Brain pericyte (primary cell): ENCODE measurements at regions not wholly inside any gene's neighbourhood (a gene's known extent, or its start where the extent isn't known, plus 50 kb on each side); places are given as distances from the start of the nearest gene placed in this dataset.
"Not testable (repeated sequence)": the region's sequence is repeated elsewhere in the genome, so short reads cannot be mapped to it uniquely, and the experiment has no call there.

Source experiments
- DNase-seq: peaks from one replicate; pipeline ENCODE4 v3.0.0-alpha.2; 2012; ENCODE audit warnings: low read depth, low spot score

DNA sequence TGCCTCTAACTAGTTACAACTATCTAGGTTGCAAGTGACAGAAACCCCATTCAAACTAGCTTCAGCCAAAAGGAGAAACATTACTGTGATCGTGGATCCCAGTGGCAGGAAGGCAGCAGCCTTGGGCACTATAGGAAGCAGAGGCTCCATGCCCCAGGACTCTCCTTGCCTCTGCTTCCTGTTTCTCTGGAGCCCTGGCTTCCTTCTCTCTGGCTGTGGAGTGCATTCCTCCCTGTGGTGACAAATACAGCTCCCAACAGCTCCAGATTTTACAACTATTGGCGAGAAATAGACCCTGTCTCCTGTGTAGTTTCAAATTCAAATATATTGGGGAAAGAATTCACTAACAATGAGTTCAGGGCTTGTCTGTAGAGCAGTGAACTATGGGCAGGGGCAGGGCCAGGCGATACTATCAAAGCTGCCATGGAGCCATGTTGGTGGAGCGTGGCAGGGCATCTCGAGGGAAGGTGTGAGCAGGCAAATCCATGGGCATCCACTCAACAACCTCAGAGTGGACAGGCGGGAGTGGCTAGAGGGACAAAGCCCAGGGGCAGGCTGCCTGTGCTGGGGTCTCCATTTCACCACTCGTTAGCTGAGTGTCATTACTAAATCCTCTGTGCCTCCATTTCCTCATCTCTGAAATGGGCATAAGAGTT is 189.5 kb downstream of the ERCC6L2 start:
- DNase-seq, result no peak

DNA sequence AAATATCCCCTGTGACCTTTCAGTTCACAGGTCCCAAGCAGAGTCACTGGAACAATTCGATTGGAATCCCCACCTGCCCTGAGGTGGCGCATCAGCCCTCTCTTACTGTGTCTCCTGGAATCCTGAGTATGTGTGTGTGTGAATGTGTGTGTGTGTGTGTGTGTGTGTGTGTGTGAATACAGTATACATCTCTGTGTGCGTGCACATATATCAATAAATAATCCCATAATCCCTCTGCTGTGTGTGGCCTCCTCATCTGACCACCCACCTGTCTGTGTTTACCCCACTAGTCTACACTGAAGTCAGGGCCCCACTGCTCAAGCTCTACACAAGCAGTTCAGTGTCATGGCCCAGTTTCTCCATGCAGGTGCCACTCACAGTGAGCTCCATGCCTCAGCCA is 187.4 kb downstream of the ERCC6L2 start:
- no peak for DNase-seq

DNA sequence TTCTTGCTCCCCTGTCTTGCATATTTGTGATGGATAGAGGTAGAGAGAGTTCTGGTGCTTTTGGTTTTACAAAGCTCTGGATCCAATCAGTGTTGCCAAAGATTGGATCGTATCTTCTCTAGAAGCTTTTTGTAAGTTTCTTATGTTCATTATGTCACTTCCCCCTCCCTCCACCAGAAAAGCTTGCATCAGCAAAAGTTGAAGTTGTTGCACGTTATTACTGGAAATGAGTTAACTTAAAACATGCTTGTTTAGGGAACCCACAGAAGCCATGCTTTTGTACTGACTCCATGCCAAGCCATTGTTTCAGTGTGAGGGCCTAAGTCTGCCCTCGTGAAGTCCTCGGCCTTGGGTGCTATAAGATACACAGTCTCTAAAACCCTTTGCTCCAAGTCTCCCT is 186.5 kb downstream of the ERCC6L2 start:
- no peak for DNase-seq

DNA sequence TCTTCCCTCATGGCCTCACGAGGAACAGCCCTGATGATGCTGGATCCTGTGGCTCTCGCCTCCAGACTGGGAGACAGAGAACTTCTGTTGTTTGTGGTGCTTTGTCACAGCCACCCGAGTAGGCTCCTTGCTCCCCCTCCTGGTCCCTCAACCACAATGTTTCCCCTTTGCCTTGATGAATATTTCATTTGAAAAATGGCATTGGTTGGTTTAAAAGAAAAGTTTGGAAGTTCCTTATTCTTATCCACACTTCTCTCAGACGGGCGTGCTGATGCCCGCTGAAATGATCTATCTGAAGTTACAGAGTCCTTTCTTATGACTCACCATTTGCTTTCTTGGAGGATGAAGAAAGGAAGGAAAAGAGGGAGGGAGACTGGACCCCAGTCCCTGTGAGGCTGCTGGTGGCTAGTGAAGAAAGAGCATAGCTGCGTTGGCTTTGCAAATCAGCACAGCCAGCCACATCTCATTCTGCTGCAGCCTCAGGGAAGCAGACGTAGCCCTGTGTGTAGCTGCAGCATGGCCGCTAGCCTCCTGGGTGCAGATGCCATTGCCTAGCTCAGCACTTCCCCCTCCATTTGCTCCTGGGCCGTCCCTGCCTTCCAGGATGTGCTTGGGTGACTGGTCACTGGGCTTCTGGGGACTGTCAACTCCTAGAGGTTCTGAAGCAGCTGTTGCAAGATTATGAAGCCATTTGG is 185.9 kb downstream of the ERCC6L2 start:
- DNase-seq, result no peak

DNA sequence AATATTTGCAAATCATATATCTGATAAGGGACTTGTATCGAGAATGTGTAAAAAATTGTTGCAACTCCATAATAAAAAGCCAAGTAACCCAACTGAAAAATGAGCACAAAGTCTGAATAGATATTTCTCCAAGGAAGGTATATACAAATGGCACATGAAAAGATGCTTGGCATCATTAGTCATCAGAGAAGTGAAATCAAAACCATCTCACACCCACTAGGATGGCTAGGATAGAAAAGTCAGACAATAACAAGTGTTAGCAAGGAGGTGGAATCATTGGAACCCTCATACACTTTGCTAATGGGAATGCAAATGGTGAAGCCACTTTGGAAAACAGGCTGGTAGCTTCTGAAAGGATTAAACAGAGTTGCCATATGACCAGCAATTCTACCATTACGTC is 182.7 kb downstream of the ERCC6L2 start:
- DNase-seq, result no peak

DNA sequence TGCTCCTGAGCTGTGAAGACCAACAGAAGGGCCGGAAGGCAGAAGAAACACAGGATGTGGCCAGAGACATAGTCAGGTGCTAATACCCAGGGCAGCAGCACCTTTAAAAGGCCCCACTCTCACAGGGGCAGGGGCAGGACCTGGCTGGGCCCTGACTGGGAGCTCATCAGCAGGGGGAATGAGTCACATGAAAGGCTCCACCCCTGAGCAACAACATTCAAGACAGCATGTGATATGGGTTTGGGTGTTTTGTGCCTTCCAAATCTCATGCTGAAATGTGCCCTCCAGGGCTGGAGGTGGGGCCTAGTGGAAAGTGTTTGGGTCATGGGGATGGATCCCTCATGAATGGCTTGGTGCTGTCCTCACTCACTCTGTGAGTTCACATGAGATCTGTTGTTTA is 181.7 kb downstream of the ERCC6L2 start:
- DNase-seq, result no peak

DNA sequence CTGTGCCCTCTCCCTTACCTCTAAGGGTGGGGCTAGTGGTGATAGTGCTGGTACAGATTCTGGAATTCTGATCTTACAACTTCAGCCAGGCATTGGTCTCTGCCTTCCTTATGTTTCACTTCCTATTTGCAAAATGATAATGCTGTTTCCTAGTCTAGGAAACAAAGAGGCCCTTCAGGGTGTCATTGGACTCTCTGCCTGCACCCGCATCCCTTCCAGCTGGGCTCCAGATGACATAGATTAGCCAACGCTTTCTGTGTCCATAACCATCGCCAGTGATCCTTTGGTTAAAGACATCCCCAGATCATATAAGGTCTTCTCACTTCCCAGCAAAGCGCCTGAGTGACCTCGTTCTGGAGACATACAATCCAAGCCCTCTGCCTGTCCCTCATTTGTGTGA is 180.7 kb downstream of the ERCC6L2 start:
- DNase-seq, result no peak

DNA sequence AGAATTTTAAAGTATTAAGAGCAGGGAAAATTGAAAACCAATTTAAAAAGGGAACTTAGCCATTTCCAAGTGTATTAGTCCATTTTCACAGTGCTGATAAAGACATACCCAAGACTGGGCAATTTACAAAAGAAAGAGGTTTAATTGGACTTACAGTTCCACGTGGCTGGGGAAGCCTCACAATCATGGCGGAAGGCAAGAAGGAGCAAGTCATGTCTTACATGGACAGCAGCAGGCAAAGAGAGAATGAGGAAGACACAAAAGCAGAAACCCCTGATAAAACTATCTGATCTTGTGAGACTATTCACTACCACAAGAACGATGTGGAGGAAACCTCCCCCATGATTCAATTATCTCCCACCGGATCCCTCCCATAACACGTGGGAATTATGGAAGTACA is 178.8 kb downstream of the ERCC6L2 start:
- not testable (repeated sequence) for DNase-seq

DNA sequence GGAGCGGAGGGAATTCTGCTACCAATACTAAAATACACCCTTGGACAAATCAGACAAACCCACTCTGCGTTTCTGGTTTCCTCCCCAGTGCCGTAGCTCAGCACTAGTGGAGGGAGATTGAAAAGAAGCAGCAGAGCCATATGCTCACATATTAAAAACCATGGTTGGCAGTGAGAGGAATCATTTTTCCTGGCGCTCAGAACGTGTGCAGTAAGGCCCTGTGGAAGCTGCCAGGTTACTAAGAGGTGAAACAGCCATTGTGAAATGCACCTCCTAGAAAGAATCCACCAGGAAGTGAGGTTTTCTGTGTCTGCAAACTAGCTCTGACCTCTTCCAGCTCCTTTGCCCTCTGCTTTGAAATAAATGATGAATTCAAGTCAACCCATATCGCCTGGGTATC is 177.2 kb downstream of the ERCC6L2 start:
- no peak for DNase-seq

DNA sequence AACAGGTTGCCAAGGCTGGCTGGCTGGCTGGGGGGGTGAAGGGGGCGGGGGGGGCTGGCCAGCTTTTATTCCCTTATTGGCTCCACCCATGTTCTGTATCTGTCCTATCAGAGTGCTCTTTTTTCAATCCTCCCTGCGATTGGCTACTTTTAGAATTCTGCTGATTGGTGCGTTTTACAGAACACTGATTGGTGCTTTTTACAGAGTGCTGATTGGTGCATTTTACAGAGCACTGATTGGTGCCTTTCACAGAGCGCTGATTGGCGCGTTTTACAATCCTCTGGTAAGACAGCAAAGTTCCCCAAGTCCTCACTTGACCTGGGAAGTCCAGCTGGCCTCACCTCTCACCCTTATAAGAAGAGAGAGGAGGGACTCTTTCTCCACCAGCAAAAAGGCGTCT is 175.9 kb downstream of the ERCC6L2 start:
- DNase-seq, result no peak

DNA sequence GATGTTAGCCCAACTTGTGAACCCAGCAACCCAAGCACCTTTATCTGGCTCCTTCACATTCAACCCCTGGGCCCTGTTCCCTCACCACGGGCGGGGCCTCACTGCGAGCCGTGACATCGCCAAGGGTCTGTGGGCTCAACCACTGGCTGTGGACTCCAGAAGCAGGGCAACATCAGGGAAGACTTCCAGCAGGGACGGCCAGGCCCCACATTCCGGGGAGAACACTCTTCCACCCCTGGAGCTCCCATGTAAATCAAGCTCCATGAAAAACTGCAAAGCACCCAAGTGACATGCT is 175.3 kb downstream of the ERCC6L2 start:
- no peak for DNase-seq

DNA sequence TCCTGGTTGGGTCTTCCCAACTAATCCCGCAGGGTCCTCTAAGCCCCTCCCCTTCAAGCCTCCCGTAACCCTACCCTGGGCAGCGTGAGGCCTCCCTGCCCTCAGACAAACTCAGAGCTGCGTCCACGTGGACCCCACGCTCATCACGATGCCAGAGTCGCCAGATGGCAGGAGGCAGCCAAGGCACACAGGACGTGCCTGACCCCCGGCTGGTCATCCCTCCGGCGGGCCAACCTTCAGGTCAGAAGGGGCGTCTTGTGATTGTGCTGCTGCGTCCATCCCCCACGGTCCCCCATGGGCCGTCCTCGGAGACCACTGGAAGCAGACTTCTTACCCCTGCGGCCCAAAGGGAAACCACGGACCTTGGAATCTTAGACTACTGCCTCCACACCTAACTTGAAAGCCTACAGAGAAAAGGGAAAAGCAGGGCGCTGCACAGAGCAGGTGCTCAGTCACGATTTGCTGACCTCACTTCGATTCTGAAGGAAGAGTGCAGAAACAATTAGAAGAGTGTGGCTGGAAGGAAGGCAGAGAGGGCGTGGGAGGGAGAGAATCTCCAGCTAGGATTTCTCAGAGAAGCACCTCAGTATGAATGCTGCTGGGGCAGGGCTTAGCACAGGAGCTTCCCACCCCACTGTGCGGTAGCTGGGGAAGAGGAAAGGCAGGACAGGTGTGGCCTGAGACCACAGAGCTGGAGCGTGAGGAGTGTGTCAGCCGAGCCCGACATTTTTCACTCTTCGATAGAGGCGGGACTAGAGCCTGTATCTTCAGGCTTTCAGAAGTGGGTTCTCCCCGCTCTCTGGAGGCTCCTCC is 174.8 kb downstream of the ERCC6L2 start:
- DNase-seq, result no peak

DNA sequence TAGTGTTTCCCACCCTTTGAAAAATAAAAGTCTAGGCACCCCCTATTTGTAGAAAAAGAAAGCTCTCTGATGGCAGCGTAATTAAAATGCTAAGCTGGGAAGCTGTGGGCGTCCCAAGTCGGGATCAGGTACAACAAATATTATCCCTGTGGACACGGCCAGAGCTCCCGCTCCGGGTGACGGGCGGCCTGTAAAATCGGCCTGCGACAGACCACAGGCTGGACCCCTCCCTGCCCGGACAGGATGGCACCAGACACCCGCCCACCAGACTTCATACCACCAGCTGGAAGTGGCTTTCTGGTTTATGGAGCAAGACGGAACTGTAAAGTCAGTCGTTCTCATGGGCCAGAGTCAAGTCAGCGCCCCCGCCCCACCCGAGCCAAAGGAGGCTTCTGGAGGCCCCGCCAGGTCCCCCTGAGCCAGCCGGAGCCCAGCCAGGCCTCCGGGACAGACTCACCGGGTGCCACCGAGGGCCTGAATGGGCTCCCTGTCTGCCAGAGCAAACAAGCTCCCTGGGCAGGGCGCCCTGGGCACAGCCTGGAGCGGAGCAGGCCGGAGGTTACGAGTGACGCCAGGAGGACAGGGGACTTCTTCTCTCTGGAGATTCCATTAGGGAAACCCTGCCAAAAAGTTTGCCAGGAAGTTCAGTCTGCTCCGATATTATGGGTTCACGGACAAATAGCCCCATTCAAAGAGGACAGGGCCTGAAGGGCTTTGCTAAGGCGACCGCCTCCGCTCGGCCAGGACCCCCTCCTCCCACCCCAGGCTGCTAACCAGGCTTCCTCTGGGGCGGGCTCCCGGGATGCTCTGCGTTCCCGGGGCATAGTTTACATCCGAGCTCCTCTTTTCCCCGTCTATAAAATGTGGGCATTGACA is 173.7 kb downstream of the ERCC6L2 start:
- no peak for DNase-seq

DNA sequence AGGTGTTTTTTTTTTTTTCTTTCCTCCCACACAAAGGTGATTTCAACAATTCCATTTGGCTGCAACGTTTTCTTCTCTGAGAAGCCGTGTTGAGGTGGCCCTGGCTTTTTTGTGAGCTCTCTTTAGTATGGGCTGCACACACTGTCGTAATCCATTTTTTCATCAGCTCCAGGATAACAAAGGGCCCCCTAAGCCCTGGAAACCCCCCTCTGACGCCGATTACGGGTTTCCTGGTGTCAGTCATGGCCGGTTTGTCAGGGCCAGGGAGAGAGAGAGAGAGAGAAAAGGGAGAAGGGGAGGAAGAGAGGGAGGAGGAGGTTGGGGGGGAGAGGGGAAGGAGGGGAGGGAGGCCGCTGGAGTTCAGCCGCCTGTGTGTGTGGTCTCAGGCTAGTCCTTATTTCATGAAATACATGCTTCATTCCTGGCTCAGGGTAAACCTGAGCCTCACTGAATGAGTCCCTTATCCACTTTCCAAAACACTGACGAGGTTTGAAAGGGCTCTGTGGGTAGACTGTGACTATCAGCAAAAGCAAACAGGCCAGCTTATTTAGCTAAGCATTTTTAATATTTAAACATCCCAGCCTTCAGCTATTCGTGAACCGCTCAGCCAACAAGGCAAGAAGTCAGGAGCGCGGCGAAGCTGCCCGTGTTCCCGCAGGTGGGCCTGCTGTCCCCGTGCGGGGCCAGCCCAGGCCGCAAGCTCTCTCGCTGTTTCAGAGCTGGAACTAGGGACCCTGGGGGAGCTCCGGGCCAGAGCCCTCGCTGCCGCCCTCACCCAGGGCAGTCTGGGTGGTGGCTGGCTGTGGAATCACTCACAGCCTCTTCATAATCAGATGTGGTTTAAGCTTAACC is 172.8 kb downstream of the ERCC6L2 start:
- no peak for DNase-seq

DNA sequence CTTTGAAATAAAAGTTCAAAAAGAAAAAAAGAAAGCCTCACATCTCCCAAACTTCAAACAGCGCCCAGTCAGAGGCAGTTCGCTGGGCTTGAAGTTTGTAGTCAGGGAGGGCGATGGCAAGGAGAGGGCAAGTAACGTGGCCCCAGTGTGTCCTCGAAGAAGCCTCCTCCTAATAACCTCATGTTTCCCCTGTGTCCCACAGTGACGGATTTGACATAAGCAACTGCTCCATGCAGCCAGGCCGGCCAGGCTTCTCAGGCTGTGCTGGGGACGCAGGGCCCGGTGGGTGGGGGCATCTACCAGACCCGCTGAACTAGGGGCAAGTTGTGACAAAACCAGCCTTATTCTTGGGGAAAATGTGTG is 172.2 kb downstream of the ERCC6L2 start:
- DNase-seq, result no peak

DNA sequence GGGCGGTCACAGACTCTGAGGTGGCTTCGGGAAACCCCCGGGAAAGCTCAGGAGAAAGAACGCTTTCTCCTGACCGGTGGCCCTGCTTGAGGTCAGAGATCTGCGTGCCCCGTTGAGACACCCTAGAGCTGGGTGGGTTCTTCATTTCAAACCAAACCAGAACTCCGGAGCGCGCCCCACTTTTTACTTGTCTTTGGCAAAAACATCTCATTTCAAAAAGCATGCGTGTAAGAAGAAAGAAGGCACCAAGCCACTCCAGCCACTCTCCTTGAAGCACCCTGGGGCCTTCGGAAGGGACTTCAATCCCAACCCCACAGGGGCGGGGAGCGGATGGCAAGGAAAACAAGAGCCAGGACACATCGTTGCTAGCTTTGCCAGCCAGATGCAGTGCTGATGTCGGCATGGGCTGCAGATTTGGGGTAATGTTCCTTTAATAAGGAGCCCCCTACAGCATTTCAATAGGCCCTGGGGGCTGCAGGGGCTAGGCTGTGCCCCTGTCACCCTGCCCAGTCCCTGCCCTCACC is 171.7 kb downstream of the ERCC6L2 start:
- DNase-seq, result no peak

DNA sequence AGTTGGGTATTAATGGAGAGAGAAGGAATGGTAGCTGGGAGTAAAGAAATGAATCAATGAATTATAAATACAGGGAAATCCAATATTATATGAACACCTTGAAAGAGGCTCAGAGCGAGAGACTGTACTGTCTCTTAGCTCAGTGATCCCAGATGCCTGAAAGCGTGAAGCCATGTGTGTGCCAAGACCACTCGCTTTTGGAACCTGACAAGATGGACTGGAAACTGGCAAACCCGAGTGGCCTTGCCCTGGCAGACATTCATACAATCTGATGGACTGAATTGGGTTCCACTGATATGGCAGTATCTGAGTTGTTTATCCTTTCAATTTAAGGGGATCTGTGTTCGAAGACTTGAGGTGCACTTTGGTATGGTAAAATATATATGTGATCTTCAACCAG is 170.3 kb downstream of the ERCC6L2 start:
- no peak for DNase-seq

DNA sequence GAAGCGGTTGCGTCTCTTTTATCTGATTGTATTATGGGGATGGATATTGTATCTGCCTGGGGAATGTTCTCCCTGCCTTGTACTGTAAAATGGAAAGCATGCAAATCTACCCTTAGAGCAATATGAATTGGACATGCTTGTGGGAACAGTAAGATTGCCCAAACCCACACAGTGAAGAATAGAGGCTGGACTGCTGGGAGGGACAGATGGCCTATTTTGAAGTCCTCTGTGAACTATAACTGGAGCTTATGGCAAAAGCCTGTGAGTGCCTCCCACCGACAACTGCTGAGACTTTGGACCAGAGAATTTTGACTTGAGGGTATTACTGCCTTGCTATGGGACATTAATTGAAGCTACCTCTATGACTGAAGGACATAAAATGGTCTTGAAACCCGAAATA is 168.9 kb downstream of the ERCC6L2 start:
- no peak for DNase-seq

DNA sequence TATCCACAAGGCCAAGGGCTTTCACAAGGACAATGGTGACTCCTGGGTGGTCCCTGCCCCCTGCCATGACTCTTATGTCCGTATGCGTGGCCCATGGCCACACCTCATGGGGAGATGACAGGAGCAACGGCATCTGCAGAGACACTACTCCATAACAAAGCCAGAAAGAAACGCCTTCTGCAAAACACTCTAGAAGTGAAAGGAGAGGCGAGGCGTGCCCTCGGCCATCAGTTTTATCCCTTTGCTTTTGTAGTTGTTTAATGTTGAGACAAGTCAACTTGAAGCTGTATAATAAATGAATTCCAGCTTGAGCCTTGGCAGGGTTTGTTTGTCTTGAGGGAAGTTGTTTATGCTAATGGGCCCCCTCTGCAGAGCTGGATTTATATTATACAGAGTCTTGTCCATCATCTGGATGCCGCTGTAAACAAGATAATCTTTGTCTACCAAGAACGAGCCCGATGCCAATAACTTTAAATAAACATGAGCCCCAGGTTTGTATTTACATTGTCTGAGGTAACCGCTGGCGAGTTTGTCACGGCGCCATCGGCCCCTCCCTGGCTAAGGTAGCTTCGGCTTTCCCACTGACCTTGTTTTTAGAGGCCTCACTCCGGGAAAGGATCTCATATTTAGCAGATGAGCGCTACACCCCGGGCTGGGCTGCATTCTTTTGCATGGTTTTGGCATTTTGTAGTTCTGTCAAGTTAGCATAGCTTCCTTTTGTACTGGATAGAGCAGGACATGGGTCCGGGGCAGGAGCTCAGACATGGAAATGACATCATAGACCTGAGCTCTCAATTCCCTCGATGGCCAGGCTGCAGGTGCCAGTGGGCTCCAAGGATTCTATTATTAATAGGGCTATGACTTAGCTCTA is 165.3 kb downstream of the ERCC6L2 start:
- DNase-seq, result no peak

DNA sequence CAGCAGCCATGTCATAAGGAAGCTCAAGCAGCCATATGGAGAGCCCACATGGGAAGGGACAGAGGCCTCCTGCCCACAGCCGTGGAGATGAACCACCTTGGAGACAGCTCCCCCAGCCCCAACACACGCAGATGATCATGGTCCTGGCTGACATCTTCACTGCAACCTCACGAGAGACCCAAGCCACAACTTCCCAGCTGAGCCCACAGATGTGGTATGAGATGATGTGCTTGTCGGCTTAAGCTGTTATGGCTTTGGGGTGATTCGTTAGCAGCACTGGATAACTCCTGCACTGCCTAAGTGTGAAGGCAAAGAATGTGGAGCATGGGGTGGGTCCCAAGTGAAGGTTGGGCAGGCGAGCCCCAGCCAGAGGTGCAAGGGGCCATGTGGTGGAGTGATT is 163.4 kb downstream of the ERCC6L2 start:
- DNase-seq, result no peak
